ENCODE measurements at regions not wholly inside any gene's neighbourhood (a gene's known extent, or its start where the extent isn't known, plus 50 kb on each side); places are given as distances from the start of the nearest gene placed in this dataset.

DNA sequence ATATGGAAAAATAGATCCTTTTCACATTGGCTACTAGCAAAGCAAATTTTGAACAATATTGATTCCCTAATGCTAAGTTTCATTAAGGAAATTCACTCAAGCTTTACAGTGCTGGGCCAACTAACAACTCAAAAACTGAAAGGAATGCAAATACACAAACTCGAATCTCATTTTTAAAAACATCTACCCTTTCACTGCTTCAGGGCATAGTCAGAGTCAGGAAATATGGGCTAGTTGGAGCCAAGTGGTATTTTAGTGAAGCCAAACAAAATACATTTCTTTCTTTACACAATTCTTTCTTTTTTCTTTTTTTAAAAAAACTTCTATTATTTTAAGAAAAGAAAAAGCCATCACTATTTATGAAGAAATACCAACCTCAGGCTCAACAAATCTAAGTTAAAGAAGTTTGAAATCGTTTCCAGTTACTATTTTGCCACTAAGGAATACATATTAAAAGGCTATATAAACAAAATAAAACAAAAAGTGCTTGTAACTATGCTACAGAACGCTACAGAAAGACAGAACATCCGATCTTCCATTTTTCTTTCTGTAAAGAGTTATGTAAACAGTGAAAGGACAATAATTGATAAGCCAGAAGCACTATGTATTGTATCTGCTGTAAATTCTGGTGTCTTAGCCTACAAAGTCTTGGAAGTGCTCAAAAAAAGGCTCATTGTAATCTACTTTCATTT lies 113.6 kb upstream of the STK17B start:
- TF ChIP-seq, protein P1, sequence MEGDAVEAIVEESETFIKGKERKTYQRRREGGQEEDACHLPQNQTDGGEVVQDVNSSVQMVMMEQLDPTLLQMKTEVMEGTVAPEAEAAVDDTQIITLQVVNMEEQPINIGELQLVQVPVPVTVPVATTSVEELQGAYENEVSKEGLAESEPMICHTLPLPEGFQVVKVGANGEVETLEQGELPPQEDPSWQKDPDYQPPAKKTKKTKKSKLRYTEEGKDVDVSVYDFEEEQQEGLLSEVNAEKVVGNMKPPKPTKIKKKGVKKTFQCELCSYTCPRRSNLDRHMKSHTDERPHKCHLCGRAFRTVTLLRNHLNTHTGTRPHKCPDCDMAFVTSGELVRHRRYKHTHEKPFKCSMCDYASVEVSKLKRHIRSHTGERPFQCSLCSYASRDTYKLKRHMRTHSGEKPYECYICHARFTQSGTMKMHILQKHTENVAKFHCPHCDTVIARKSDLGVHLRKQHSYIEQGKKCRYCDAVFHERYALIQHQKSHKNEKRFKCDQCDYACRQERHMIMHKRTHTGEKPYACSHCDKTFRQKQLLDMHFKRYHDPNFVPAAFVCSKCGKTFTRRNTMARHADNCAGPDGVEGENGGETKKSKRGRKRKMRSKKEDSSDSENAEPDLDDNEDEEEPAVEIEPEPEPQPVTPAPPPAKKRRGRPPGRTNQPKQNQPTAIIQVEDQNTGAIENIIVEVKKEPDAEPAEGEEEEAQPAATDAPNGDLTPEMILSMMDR (conservative IDR thresholded peaks at IDR 0.05; ENCODE audit: low read depth, low read length) = no peak
- DNase-seq (ENCODE audit: low read depth) = no peak

GRCh38 chr2:196286821-196287220 lies 115.4 kb upstream of the STK17B start:
- no peak for DNase-seq (ENCODE audit: low read depth)
- TF ChIP-seq, protein P1 (conservative IDR thresholded peaks at IDR 0.05; ENCODE audit: low read depth, low read length) = no peak
- no peak overlapping the region for H3K4me3 ChIP-seq (ENCODE audit: low read depth, low read length)

More for the DNA sequence above, 113.6 kb upstream of the STK17B start:
- H3K4me3 ChIP-seq (ENCODE audit: low read depth, low read length) = no peak overlapping the region

DNA sequence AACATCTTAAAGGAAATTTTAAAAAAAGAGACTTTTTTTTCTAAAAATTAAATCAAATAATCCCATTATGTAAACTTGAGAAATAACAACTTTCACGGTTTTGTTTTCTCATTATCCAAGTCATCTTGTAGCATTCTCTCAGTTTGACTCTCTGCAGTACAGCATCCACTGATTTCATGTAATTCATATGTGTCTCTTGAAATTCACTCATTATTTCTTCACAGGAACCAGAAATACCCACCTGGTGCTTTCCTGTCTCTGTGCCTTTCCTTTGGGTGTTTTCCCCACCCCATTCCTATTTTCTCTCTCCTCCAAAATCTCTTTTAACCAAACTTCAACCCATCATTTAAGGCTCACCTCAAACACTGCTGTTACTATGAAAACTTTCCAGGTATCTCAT lies 116.1 kb upstream of the STK17B start:
- TF ChIP-seq, protein P1 (conservative IDR thresholded peaks at IDR 0.05; ENCODE audit: low read depth, low read length) = no peak
- no peak overlapping the region for H3K4me3 ChIP-seq (ENCODE audit: low read depth, low read length)
- DNase-seq (ENCODE audit: low read depth) = no peak

DNA sequence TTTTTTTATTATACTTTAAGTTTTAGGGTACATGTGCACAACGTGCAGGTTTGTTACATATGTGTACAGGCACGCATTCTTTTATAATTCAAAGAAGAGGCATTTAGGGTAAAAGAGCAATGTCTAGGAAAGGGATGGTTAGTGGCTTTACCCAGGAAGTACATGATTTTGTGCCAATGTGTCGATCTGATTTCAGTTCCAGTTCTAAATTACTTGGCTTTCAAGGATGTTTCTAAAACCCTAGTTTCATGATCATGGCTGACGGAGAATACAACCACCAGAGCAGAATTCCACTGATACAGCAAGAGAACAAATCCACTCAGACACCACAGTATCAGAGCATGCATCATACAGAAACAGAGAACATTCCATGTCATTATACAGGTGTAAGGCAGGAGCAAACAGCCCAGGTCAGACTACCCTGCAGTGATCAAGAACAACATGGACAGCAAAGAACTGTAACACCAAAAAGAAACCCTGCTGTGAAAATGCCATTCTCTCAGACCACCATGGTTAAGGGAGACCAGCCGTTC lies 116.7 kb upstream of the STK17B start:
- DNase-seq (ENCODE audit: low read depth) = no peak
- TF ChIP-seq, protein P1 (conservative IDR thresholded peaks at IDR 0.05; ENCODE audit: low read depth, low read length) = no peak
- H3K4me3 ChIP-seq (ENCODE audit: low read depth, low read length) = no peak overlapping the region

GRCh38 chr2:196289000-196289399 lies 117.6 kb upstream of the STK17B start:
- no peak for DNase-seq (ENCODE audit: low read depth)
- TF ChIP-seq, protein P1 (conservative IDR thresholded peaks at IDR 0.05; ENCODE audit: low read depth, low read length) = no peak

DNA sequence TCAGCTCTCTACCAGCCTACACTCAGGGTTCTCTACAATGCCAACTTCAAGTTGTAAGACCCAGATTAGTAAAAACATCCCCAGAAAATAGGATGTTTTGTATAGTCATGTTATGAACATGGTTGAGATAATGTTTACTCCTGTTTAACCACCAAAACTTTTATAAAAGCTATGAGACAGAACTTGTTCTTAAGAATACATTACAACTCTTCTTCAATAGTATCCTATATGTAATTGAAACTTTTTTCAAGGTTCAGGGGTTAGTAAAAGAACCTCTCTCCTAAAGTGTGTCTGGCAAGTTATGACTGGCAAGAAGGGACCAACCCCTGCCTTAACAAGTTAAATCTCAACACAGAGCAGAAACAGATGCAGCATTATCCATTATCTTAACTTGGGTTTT lies 118.8 kb upstream of the STK17B start:
- no peak overlapping the region for H3K4me3 ChIP-seq (ENCODE audit: low read depth, low read length)
- TF ChIP-seq, protein P1 (conservative IDR thresholded peaks at IDR 0.05; ENCODE audit: low read depth, low read length) = no peak
- no peak for DNase-seq (ENCODE audit: low read depth)

More at GRCh38 chr2:196289000-196289399, 117.6 kb upstream of the STK17B start:
- H3K4me3 ChIP-seq (ENCODE audit: low read depth, low read length) = no peak overlapping the region

- no peak overlapping the region for H3K4me3 ChIP-seq (ENCODE audit: low read depth, low read length)
- DNase-seq (ENCODE audit: low read depth) = no peak
- TF ChIP-seq, protein P1 (conservative IDR thresholded peaks at IDR 0.05; ENCODE audit: low read depth, low read length) = no peak
These were observed 119.2 kb upstream of the STK17B start for GRCh38 chr2:196290569-196290968.

Measured in epithelial cell of proximal tubule (primary cell).